H9 (cell line): ENCODE measurements at regions not wholly inside any gene's neighbourhood (a gene's known extent, or its start where the extent isn't known, plus 50 kb on each side); places are given as distances from the start of the nearest gene placed in this dataset.

Experiments used
- DNase-seq: peaks from one replicate; pipeline ENCODE4 v3.0.0-alpha.2; 2017
- H2AFZ ChIP-seq: one replicate; pipeline ENCODE4 v1.6.1; 2013; ENCODE audit warnings: mild to moderate bottlenecking, low read length, control low read depth, moderate library complexity
- H2AK5ac ChIP-seq: 2 replicates; pipeline ENCODE4 v1.6.1; 2013; ENCODE audit warnings: low read length, control low read depth, mixed read lengths; ENCODE audit not compliant: insufficient read length
- H2BK120ac ChIP-seq: one replicate; pipeline ENCODE4 v1.6.1; 2013; ENCODE audit warnings: low read depth, mild to moderate bottlenecking, low read length, control low read depth, inconsistent platforms; ENCODE audit not compliant: poor library complexity, severe bottlenecking
- H2BK12ac ChIP-seq: 2 replicates; pipeline ENCODE4 v1.6.1; 2013; ENCODE audit warnings: low read length, control low read depth, mixed read lengths, low read depth; ENCODE audit not compliant: insufficient read length
- H2BK15ac ChIP-seq: 2 replicates; pipeline ENCODE4 v1.6.1; 2013; ENCODE audit warnings: low read depth, low read length, control low read depth
- H2BK20ac ChIP-seq: one replicate; pipeline ENCODE4 v1.6.1; 2013; ENCODE audit warnings: low read depth, mild to moderate bottlenecking, low read length, control low read depth, inconsistent platforms; ENCODE audit not compliant: poor library complexity, severe bottlenecking
- H2BK5ac ChIP-seq: 2 replicates; pipeline ENCODE4 v1.6.1; 2013; ENCODE audit warnings: low read length, control low read depth, mixed read lengths; ENCODE audit not compliant: insufficient read length
- H3K14ac ChIP-seq: 2 replicates; pipeline ENCODE4 v1.6.1; 2013; ENCODE audit warnings: low read length, control low read depth; ENCODE audit not compliant: insufficient read depth
- H3K18ac ChIP-seq: 2 replicates; pipeline ENCODE4 v1.6.1; 2013; ENCODE audit warnings: low read depth, mild to moderate bottlenecking, mixed read lengths, low read length, control low read depth; ENCODE audit not compliant: insufficient read length
- H3K23ac ChIP-seq: 2 replicates; pipeline ENCODE4 v1.6.1; 2013; ENCODE audit warnings: low read length, control low read depth, mixed read lengths, low read depth; ENCODE audit not compliant: insufficient read length
- H3K23me2 ChIP-seq: 2 replicates; pipeline ENCODE4 v1.6.1; 2013; ENCODE audit warnings: low read depth, mild to moderate bottlenecking, mixed read lengths, low read length, control low read depth; ENCODE audit not compliant: insufficient read length, poor library complexity, severe bottlenecking
- H3K27ac ChIP-seq: 2 replicates; pipeline ENCODE4 v1.5.1; 2013; ENCODE audit warnings: low read length, control low read depth, mixed read lengths, low read depth; ENCODE audit not compliant: insufficient read length
- H3K27me3 ChIP-seq: 2 replicates; pipeline ENCODE4 v1.6.1; 2013; ENCODE audit warnings: low read length, control low read depth, inconsistent platforms; ENCODE audit not compliant: insufficient read depth
- H3K4ac ChIP-seq: 2 replicates; pipeline ENCODE4 v1.6.1; 2013; ENCODE audit warnings: low read depth, mild to moderate bottlenecking, control low read depth, inconsistent platforms, low read length, moderate library complexity
- H3K4me1 ChIP-seq: 2 replicates; pipeline ENCODE4 v1.6.1; 2013; ENCODE audit warnings: low read length, control low read depth, inconsistent platforms; ENCODE audit not compliant: insufficient read depth
- H3K4me2 ChIP-seq: 2 replicates; pipeline ENCODE4 v1.6.1; 2013; ENCODE audit warnings: low read length, control low read depth, mixed read lengths; ENCODE audit not compliant: insufficient read length, insufficient read depth
- H3K56ac ChIP-seq: 2 replicates; pipeline ENCODE4 v1.6.1; 2013; ENCODE audit warnings: low read depth, mild to moderate bottlenecking, mixed read lengths, low read length, control low read depth; ENCODE audit not compliant: insufficient read length
- H3K79me1 ChIP-seq: 2 replicates; pipeline ENCODE4 v1.6.1; 2013; ENCODE audit warnings: low read depth, mild to moderate bottlenecking, moderate library complexity, low read length, control low read depth, inconsistent platforms; ENCODE audit not compliant: insufficient read depth, poor library complexity, severe bottlenecking
- H3K79me2 ChIP-seq: 2 replicates; pipeline ENCODE4 v1.6.1; 2013; ENCODE audit warnings: low read length, control low read depth, inconsistent platforms; ENCODE audit not compliant: insufficient read depth
- H3K9ac ChIP-seq: 2 replicates; pipeline ENCODE4 v1.6.1; 2013; ENCODE audit warnings: low read length, control low read depth, mixed read lengths; ENCODE audit not compliant: insufficient read length; ENCODE audit errors: extremely low read depth
- H3K9me3 ChIP-seq: one replicate; pipeline ENCODE4 v1.6.1; 2013; ENCODE audit warnings: low read depth, low read length, inconsistent platforms; ENCODE audit not compliant: control insufficient read depth
- H3T11ph ChIP-seq: one replicate; pipeline ENCODE4 v1.6.1; 2013; ENCODE audit warnings: mild to moderate bottlenecking, low read length, control low read depth, inconsistent platforms
- H4K20me1 ChIP-seq: one replicate; pipeline ENCODE4 v1.6.1; 2013; ENCODE audit not compliant: control insufficient read depth, insufficient read length, insufficient read depth
- H4K5ac ChIP-seq: 2 replicates; pipeline ENCODE4 v1.6.1; 2013; ENCODE audit warnings: low read depth, mild to moderate bottlenecking, mixed read lengths, low read length, control low read depth; ENCODE audit not compliant: insufficient read length
- H4K8ac ChIP-seq: replicated peaks from 2 replicates; pipeline ENCODE4 v1.6.1; 2013; ENCODE audit warnings: low read length, control low read depth, mixed read lengths, low read depth; ENCODE audit not compliant: insufficient read length
- H4K91ac ChIP-seq: 2 replicates; pipeline ENCODE4 v1.6.1; 2013; ENCODE audit warnings: low read depth, mild to moderate bottlenecking, moderate library complexity, mixed read lengths, low read length, control low read depth; ENCODE audit not compliant: insufficient read length
- H3K27ac Mint-ChIP-seq, 3 experiments: 2 replicates in 2 of 3; 3 replicates in 1 of 3; pipeline ENCODE4 v1.8.0; 2020 to 2021; ENCODE audit warnings: mixed read lengths in 3 of 3, mild to moderate bottlenecking in 1 of 3, moderate library complexity in 1 of 3
- H3K27me3 Mint-ChIP-seq: 2 replicates; pipeline ENCODE4 v1.8.0; 2021; ENCODE audit warnings: low read depth, mild to moderate bottlenecking, moderate library complexity, mixed read lengths
- H3K36me3 Mint-ChIP-seq, 3 experiments: 2 replicates in 2 of 3; 3 replicates in 1 of 3; pipeline ENCODE4 v1.8.0; 2020 to 2021; ENCODE audit warnings: low read depth in 3 of 3, mixed read lengths in 3 of 3; ENCODE audit not compliant: insufficient read depth in 1 of 3
- H3K4me1 Mint-ChIP-seq, 2 experiments: 2 replicates each; pipeline ENCODE4 v1.8.0; 2020; ENCODE audit warnings: mixed read lengths in 2 of 2
- H3K4me3 Mint-ChIP-seq, 2 experiments: 2 replicates in 1 of 2; 3 replicates in 1 of 2; pipeline ENCODE4 v1.8.0; 2020 to 2021; ENCODE audit warnings: mild to moderate bottlenecking in 2 of 2, mixed read lengths in 2 of 2, moderate library complexity in 1 of 2
- H3K9me3 Mint-ChIP-seq, 2 experiments: 2 replicates in 1 of 2; 3 replicates in 1 of 2; pipeline ENCODE4 v1.8.0; 2020; ENCODE audit warnings: mild to moderate bottlenecking in 2 of 2, mixed read lengths in 2 of 2, moderate library complexity in 1 of 2
- WGBS: extraction: QIAGEN DNeasy Blood & Tissue Kit; methylation state at CpG from one replicate; pipeline ENCODE4 v1.1.7; 2013; ENCODE audit warnings: missing lambda C conversion rate, low lambda C conversion rate, mixed read lengths; ENCODE audit not compliant: insufficient read length; ENCODE audit errors: extremely low coverage; 5-methylcytosine and 5-hydroxymethylcytosine counted together
- TF ChIP-seq, protein P1 (sequence below): fragments of 200-600 bp; sonication (generic); conservative IDR thresholded peaks from 3 replicates; pipeline ENCODE4 v1.8.0; 2021; ENCODE audit warnings: antibody characterized with exemption, mild to moderate bottlenecking

DNA sequence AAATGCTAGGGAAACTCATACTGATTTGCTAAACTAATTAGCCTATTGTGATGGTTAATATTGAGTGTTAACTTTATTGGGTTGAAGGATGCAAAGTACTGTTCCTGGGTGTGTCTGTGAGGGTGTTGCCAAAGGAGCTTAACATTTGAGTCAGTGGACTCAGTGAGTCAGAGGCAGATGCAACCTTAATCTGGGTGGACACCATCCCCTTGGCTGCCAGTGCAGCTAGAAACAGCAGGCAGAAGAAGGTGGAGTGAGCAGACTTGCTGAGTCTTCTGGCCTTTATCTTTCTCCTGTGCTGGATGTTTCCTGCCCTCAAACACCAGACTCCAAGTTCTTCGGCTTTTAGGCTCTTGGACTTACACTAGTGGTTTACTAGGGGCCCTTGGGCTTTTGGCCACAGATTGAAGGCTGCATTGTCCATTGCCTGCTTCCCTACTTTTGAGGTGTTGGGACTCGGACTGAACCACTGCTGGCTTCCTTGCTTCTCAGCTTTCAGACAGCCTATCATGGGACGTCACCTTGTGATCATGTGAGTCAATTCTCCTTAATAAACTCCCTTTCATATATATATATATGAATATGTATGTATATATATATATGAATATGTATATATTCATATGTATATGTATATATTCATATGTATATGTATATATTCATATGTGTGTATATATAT is 69.7 kb downstream of the RPRM start:
- Histone ChIP-seq H3K79me1 (no peaks in the 10 kb centered on the region), H2AFZ (no peak overlapping the region), H3T11ph (no peak overlapping the region), H3K9ac (no peak overlapping the region), H3K4me2 (no peak overlapping the region), H4K91ac (no peak overlapping the region), H3K9me3 (no peaks in the 10 kb centered on the region), H2BK15ac (no peak overlapping the region), H3K4ac (no peak overlapping the region), H3K56ac (no peak overlapping the region), H3K4me1 (peaks cover 12% of the 10 kb centered on the region; the same call in 1 of the 2 replicates), H3K27me3 (no peaks in the 10 kb centered on the region), H3K14ac (no peak overlapping the region), H4K20me1 (no peaks in the 10 kb centered on the region), H3K23me2 (peaks cover 3% of the 10 kb centered on the region), H2BK5ac (no peak overlapping the region), H3K18ac (no peak overlapping the region), H3K79me2 (peaks cover 2% of the 10 kb centered on the region; the same call in 1 of the 2 replicates), H4K8ac (no peak overlapping the region), H2BK120ac (no peak overlapping the region), H3K27ac (no peak overlapping the region), H2AK5ac (no peak overlapping the region), H4K5ac (no peak overlapping the region), H2BK12ac (no peak overlapping the region), H2BK20ac (no peak overlapping the region), H3K23ac (no peak overlapping the region)
- H3K4me1 Mint-ChIP-seq: peaks cover 39 to 50% of the 10 kb centered on the region in 2 experiments
- H3K9me3 Mint-ChIP-seq: no peaks in the 10 kb centered on the region
- no peak for DNase-seq
- H3K4me3 Mint-ChIP-seq: no peak overlapping the region
- TF ChIP-seq, protein P1, sequence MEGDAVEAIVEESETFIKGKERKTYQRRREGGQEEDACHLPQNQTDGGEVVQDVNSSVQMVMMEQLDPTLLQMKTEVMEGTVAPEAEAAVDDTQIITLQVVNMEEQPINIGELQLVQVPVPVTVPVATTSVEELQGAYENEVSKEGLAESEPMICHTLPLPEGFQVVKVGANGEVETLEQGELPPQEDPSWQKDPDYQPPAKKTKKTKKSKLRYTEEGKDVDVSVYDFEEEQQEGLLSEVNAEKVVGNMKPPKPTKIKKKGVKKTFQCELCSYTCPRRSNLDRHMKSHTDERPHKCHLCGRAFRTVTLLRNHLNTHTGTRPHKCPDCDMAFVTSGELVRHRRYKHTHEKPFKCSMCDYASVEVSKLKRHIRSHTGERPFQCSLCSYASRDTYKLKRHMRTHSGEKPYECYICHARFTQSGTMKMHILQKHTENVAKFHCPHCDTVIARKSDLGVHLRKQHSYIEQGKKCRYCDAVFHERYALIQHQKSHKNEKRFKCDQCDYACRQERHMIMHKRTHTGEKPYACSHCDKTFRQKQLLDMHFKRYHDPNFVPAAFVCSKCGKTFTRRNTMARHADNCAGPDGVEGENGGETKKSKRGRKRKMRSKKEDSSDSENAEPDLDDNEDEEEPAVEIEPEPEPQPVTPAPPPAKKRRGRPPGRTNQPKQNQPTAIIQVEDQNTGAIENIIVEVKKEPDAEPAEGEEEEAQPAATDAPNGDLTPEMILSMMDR: no peak
- H3K27ac Mint-ChIP-seq: no peak overlapping the region; a peak in 2 of 7 replicates
- H3K36me3 Mint-ChIP-seq: no peaks in the 10 kb centered on the region
- no CpG with 5 or more reads among the region's 3 CpGs for WGBS
- no peaks in the 10 kb centered on the region for H3K27me3 Mint-ChIP-seq
